SK-N-MC (cell line): ENCODE measurements at regions not wholly inside any gene's neighbourhood (a gene's known extent, or its start where the extent isn't known, plus 50 kb on each side); places are given as distances from the start of the nearest gene placed in this dataset.
"Not testable (repeated sequence)": the region's sequence is repeated elsewhere in the genome, so short reads cannot be mapped to it uniquely, and the experiment has no call there.

Experiments used
- DNase-seq: peaks from one replicate; pipeline ENCODE4 v3.0.0-alpha.2; 2011; ENCODE audit warnings: low read depth, low spot score
- H3K27ac ChIP-seq: fragments of 200-600 bp; sonication (generic); 2 replicates; pipeline ENCODE4 v1.5.1; 2016; ENCODE audit warnings: mixed run types
- H3K36me3 ChIP-seq: fragments of 200-600 bp; sonication (generic); 2 replicates; pipeline ENCODE4 v1.6.1; 2017; ENCODE audit warnings: antibody characterized with exemption, low read length, mixed read lengths; ENCODE audit not compliant: insufficient read depth
- H3K4me3 ChIP-seq: fragments of 200-600 bp; sonication (generic); 2 replicates; pipeline ENCODE4 v1.5.1; 2016
- H3K9ac ChIP-seq: fragments of 200-600 bp; sonication (generic); 2 replicates; pipeline ENCODE4 v1.8.0; 2017; ENCODE audit warnings: mixed run types, mixed read lengths; ENCODE audit not compliant: insufficient read length
- H3K9me3 ChIP-seq: fragments of 200-600 bp; sonication (generic); 2 replicates; pipeline ENCODE4 v1.6.1; 2017; ENCODE audit warnings: low read depth, mild to moderate bottlenecking, antibody characterized with exemption, low read length, moderate library complexity, mixed read lengths
- EZH2 ChIP-seq: fragments of 200-600 bp; sonication (generic); IDR thresholded peaks from one replicate; pipeline ENCODE4 v1.6.1; 2017; ENCODE audit warnings: antibody characterized with exemption
- FOXP2 ChIP-seq: optimal IDR thresholded peaks from 2 replicates; pipeline ENCODE3; 2011; ENCODE audit warnings: mild to moderate bottlenecking, moderate library complexity; ENCODE audit not compliant: insufficient read depth; ENCODE audit errors: extremely low read length, control extremely low read depth
- POLR2AphosphoS5 ChIP-seq: IDR thresholded peaks from 2 replicates; pipeline ENCODE4 v1.6.1; 2012; ENCODE audit warnings: mild to moderate bottlenecking, low read depth, low read length, borderline replicate concordance

DNA sequence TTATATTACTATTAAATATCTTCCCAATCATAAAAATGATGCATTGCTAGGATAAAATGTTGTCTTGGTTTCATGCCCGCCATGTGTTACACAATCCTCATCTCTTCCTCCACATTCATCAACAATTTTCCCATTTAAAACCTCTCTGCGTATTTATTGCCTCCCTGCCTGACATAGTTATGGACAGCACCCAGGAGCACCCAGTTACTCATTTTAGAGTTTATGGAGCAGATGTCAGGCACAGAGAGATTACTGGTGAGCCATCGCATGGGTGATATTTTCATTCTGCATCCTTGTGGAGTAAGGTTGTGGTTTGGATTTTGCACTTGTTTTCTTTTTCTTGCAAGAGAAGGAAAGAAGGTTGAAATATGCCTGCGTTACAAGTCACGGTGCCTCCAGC is 116.7 kb upstream of the NPAS2 start:
- DNase-seq: no peak
- no peak overlapping the region for H3K4me3 ChIP-seq
- H3K9me3 ChIP-seq: no peaks in the 10 kb centered on the region
- H3K27ac ChIP-seq: no peak overlapping the region
- H3K9ac ChIP-seq: no peak overlapping the region
- TF ChIP-seq POLR2AphosphoS5 (no peak), EZH2 (no peak), FOXP2 (no peak)
- H3K36me3 ChIP-seq: no peaks in the 10 kb centered on the region

GRCh38 chr2:100703739-100704138 is 116.2 kb upstream of the NPAS2 start:
- Histone ChIP-seq H3K4me3 (no peak overlapping the region), H3K9me3 (no peaks in the 10 kb centered on the region), H3K9ac (no peak overlapping the region), H3K36me3 (no peaks in the 10 kb centered on the region), H3K27ac (no peak overlapping the region)
- no peak for DNase-seq
- TF ChIP-seq POLR2AphosphoS5 (no peak), EZH2 (no peak)

DNA sequence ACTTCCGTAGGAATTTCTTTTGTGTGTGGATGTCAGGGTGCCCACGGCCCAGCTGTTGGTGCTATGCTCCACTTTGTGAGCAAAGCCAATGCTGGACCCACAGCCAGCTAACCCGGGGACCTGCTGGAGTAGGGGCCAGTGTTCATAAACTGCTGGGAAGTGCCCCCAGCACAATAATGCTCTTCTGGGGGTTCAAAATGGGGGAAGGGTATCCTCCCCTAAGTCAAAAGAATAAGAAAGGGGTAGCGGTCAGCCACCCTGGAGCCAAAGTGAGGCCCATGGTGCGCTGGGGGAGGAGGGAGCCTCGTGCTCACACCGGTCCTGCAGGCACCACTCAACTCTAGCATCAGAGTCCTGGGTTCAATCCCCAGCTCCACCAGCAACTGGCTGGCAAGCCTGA is 115.8 kb upstream of the NPAS2 start:
- Histone ChIP-seq H3K27ac (no peak overlapping the region), H3K4me3 (no peak overlapping the region), H3K36me3 (no peaks in the 10 kb centered on the region), H3K9me3 (no peaks in the 10 kb centered on the region), H3K9ac (no peak overlapping the region)
- TF ChIP-seq POLR2AphosphoS5 (no peak), EZH2 (no peak), FOXP2 (no peak)
- DNase-seq: no peak

- no peak for DNase-seq
- TF ChIP-seq POLR2AphosphoS5 (no peak), EZH2 (no peak), FOXP2 (no peak)
- Histone ChIP-seq H3K36me3 (no peaks in the 10 kb centered on the region), H3K9me3 (no peaks in the 10 kb centered on the region), H3K27ac (no peak overlapping the region), H3K4me3 (no peak overlapping the region), H3K9ac (no peak overlapping the region)
Observed at GRCh38 chr2:100704711-100705110, 115.2 kb upstream of the NPAS2 start.

DNA sequence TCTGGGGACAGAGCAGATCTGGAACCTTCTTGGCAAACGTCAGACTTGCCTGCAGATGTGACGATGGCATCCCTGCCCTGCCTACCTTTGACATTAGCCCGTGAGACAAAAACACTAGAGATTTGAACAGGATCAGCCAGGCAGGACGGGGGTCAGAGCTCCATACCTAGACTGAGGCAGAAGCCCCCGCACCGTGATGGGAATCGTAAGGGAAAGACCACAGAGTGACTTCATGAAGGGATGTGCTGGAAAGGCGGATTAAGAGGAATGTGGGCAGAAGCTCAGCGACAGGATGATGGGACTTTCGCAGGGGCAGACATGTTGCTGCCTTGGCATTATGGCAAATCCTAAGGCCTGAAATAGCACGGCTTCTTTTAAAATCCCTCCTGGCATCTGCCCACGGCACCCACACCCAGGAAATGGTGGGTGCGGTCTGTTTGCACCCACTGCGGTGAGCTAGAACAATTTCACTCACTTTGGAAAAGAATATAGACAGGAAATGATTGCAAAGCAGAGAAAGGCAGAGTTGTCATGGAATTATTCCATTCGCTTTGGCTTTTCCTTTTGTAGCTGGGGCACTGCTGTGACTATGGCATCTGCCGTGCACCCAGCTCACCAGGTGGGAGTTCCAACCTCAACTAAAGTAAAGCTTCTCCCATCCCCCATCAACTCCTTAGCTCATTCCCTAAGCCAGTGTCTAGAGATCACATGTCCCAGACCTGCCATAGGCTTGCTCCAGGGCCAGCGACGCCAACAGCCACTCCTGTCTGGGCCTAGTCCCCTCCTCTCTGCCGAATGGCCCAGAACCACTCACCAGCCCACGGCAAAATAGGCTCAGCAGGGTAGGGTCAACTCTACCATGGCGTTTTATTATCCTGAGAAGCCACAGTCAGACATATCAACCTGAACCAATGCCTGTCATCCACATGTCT is 112.7 kb upstream of the NPAS2 start:
- no peaks in the 10 kb centered on the region for H3K36me3 ChIP-seq
- no peaks in the 10 kb centered on the region for H3K9me3 ChIP-seq
- no peak overlapping the region for H3K4me3 ChIP-seq
- no peak for TF ChIP-seq FOXP2
- TF ChIP-seq POLR2AphosphoS5: no peak
- TF ChIP-seq EZH2: no peak
- DNase-seq: no peak
- no peak overlapping the region for H3K9ac ChIP-seq
- no peak overlapping the region for H3K27ac ChIP-seq

- Histone ChIP-seq H3K4me3 (no peak overlapping the region), H3K36me3 (no peaks in the 10 kb centered on the region), H3K27ac (no peak overlapping the region), H3K9me3 (no peaks in the 10 kb centered on the region), H3K9ac (no peak overlapping the region)
- no peak for DNase-seq
- TF ChIP-seq EZH2: no peak
- no peak for TF ChIP-seq POLR2AphosphoS5
- TF ChIP-seq FOXP2: no peak
Observed at GRCh38 chr2:100708333-100708732, 111.6 kb upstream of the NPAS2 start.

GRCh38 chr2:100713106-100713505 is 106.8 kb upstream of the NPAS2 start:
- Histone ChIP-seq H3K27ac (no peak overlapping the region), H3K9me3 (no peaks in the 10 kb centered on the region), H3K36me3 (no peaks in the 10 kb centered on the region), H3K9ac (no peak overlapping the region), H3K4me3 (no peak overlapping the region)
- TF ChIP-seq FOXP2 (no peak), POLR2AphosphoS5 (no peak), EZH2 (no peak)
- no peak for DNase-seq

DNA sequence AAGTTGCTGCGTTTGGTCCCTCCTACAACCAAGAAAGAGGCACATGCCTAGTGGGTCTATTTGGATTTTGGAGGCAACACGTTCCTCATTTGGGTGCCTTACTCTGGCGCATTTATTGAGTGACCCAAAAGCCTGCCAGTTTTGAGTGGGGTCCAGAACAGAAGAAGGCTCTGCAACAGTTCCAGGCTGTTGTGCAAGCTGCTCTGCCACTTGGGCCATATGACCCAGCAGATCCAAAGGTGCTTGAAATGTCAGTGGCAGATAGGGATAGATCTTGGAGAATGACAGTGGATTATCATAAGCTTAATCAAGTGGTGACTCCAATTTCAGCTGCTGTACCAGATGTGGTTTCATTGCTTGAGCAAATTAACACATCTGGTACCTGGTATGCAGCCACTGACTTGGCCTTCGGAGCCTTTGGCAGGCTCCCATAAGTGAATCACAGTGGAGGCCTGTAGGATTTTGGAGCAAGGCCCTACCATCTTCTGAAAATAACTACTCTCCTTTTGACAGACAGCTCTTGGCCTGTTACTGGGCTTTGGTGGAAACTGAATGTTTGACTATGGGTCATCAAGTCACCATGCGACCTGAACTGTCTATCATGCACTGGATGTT is 105.4 kb upstream of the NPAS2 start:
- not testable (repeated sequence) for H3K9me3 ChIP-seq, H3K36me3 ChIP-seq, DNase-seq, H3K27ac ChIP-seq, H3K4me3 ChIP-seq, H3K9ac ChIP-seq

- H3K27ac ChIP-seq, H3K36me3 ChIP-seq, H3K4me3 ChIP-seq, H3K9ac ChIP-seq, H3K9me3 ChIP-seq, DNase-seq: not testable (repeated sequence)
Observed at GRCh38 chr2:100715861-100716260, 104.1 kb upstream of the NPAS2 start.
